GM18519 (cell line): ENCODE measurements at regions not wholly inside any gene's neighbourhood (a gene's known extent, or its start where the extent isn't known, plus 50 kb on each side); places are given as distances from the start of the nearest gene placed in this dataset.

Experiments used
- ATAC-seq: cut with Tn5 transposase; IDR thresholded peaks from one replicate; pipeline ENCODE4 v1.9.1; 2021; ENCODE audit warnings: mild to moderate bottlenecking, moderate library complexity; ENCODE audit not compliant: unreplicated experiment, low FRiP score

GRCh38 chrX:14209034-14209433 is 179.3 kb upstream of the GEMIN8 start:
- ATAC-seq: no peak

- no peak for ATAC-seq
Observed at GRCh38 chrX:14194711-14195110, 165.0 kb upstream of the GEMIN8 start.

GRCh38 chrX:14193547-14193946 is 163.9 kb upstream of the GEMIN8 start:
- no peak for ATAC-seq

GRCh38 chrX:14173873-14174272 is 144.2 kb upstream of the GEMIN8 start:
- no peak for ATAC-seq

- no peak for ATAC-seq
Observed at GRCh38 chrX:14164828-14165227, 135.1 kb upstream of the GEMIN8 start.

GRCh38 chrX:14125462-14125861 is 95.8 kb upstream of the GEMIN8 start:
- ATAC-seq: no peak

GRCh38 chrX:14124562-14124961 is 94.9 kb upstream of the GEMIN8 start:
- ATAC-seq: no peak

- ATAC-seq: peak; percentile 91
Observed at GRCh38 chrX:14095702-14096101, 66.0 kb upstream of the GEMIN8 start.

GRCh38 chrX:14094191-14094590 is 64.5 kb upstream of the GEMIN8 start:
- ATAC-seq: no peak

- ATAC-seq: no peak
Observed at GRCh38 chrX:14084466-14084865, 54.8 kb upstream of the GEMIN8 start.

GRCh38 chrX:14083783-14084182 is 54.1 kb upstream of the GEMIN8 start:
- no peak for ATAC-seq

GRCh38 chrX:14079891-14080430 is 50.3 kb upstream of the GEMIN8 start:
- no peak for ATAC-seq
